ENCODE measurements at regions not wholly inside any gene's neighbourhood (a gene's known extent, or its start where the extent isn't known, plus 50 kb on each side); places are given as distances from the start of the nearest gene placed in this dataset.

DNA sequence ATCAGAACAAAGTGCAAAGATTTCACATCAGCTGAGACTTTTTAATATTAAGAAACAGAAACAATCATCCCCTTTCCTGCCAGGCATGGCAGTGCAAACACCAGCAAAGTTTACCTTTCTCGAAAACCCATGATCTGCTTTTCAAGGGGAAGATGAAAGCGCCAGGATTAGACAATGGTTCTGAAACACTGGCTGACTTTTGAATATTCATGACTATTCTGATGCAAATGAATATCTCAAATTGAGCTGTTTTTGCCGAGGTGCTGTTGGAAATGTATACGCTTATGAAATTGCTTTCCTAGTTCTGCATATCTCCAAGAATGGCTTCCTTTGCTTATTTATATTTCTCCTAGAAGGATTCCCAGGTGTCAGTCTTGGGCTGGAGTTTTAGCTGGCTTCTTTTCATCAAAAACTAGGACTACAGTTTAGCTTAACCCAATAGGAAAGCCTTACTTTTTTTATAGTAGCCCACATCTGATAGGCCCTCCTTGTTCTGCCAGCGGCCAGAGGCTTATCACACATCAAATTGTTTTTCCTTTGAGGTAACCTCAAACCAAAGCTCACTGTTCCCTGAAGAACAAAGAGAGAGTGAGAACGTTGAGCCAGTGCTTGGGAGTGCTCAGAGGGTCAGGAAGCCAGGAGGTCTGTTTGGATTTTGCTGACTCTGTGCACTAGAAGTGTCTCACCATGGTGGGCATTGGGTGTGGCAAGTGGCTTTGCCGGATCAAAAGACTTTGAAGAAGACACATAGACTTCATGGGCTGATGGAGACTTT is 74.0 kb upstream of the PLCL2 start:
- TF ChIP-seq, protein P1, sequence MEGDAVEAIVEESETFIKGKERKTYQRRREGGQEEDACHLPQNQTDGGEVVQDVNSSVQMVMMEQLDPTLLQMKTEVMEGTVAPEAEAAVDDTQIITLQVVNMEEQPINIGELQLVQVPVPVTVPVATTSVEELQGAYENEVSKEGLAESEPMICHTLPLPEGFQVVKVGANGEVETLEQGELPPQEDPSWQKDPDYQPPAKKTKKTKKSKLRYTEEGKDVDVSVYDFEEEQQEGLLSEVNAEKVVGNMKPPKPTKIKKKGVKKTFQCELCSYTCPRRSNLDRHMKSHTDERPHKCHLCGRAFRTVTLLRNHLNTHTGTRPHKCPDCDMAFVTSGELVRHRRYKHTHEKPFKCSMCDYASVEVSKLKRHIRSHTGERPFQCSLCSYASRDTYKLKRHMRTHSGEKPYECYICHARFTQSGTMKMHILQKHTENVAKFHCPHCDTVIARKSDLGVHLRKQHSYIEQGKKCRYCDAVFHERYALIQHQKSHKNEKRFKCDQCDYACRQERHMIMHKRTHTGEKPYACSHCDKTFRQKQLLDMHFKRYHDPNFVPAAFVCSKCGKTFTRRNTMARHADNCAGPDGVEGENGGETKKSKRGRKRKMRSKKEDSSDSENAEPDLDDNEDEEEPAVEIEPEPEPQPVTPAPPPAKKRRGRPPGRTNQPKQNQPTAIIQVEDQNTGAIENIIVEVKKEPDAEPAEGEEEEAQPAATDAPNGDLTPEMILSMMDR (IDR thresholded peaks at IDR 0.05), result no peak
- TF ChIP-seq POLR2AphosphoS5 (IDR thresholded peaks at IDR 0.05) (no peak), EP300 (IDR thresholded peaks at IDR 0.05) (no peak), POLR2A (IDR thresholded peaks at IDR 0.05) (no peak)
